H1 (cell line): ENCODE measurements at regions not wholly inside any gene's neighbourhood (a gene's known extent, or its start where the extent isn't known, plus 50 kb on each side); places are given as distances from the start of the nearest gene placed in this dataset.

Experiments used
- CTCF ChIA-PET: fragments of 300-600 bp; sonication (Branson Sonifier 250); formaldehyde crosslinking; loops from one replicate; lab custom pipeline; 2021; ENCODE audit not compliant: partially characterized antibody; lab: Charles Lee
- POLR2A ChIA-PET: fragments of 300-600 bp; sonication (Branson Sonifier 250); formaldehyde crosslinking; loops from one replicate; lab custom pipeline; 2021; ENCODE audit warnings: inconsistent platforms; ENCODE audit not compliant: partially characterized antibody; lab: Charles Lee
- DNase-seq, 2 experiments: peaks; one replicate each; pipeline versions ENCODE4 v3.0.0 to v3.0.0-alpha.2; 2010 to 2022; ENCODE audit warnings: low spot score in 2 of 2, low read depth in 1 of 2, mixed read lengths in 1 of 2
- FAIRE-seq: peaks from 2 replicates; lab custom pipeline; 2011; peaks lifted over from hg19 to GRCh38; lab: Jason Lieb, UNC
- H2AFZ ChIP-seq: 2 replicates; pipeline ENCODE4 v1.8.1; 2012; ENCODE audit warnings: low read length, inconsistent platforms
- H2AK5ac ChIP-seq: 2 replicates; pipeline ENCODE4 v1.6.1; 2013; ENCODE audit warnings: low read depth, low read length
- H2BK120ac ChIP-seq: replicated peaks from 2 replicates; pipeline ENCODE3; 2013; ENCODE audit warnings: low read depth, low read length, inconsistent platforms
- H2BK12ac ChIP-seq: 2 replicates; pipeline ENCODE4 v1.6.1; 2013; ENCODE audit warnings: low read depth, low read length
- H2BK15ac ChIP-seq: 2 replicates; pipeline ENCODE4 v1.6.1; 2013; ENCODE audit warnings: low read length
- H2BK20ac ChIP-seq: 2 replicates; pipeline ENCODE4 v1.6.1; 2013; ENCODE audit warnings: low read length
- H2BK5ac ChIP-seq: 2 replicates; pipeline ENCODE4 v1.6.1; 2013; ENCODE audit warnings: low read depth, low read length
- H3K14ac ChIP-seq: 2 replicates; pipeline ENCODE4 v1.6.1; 2013; ENCODE audit warnings: inconsistent platforms; ENCODE audit not compliant: insufficient read length
- H3K18ac ChIP-seq: 2 replicates; pipeline ENCODE4 v1.6.1; 2013; ENCODE audit warnings: low read length; ENCODE audit errors: extremely low read depth
- H3K23ac ChIP-seq: 2 replicates; pipeline ENCODE4 v1.6.1; 2013; ENCODE audit warnings: inconsistent platforms; ENCODE audit not compliant: insufficient read length
- H3K23me2 ChIP-seq: 2 replicates; pipeline ENCODE4 v1.6.1; 2013; ENCODE audit warnings: low read depth, low read length
- H3K27ac ChIP-seq: 2 replicates; pipeline ENCODE4 v1.6.1; 2011; ENCODE audit warnings: low read depth, low read length, inconsistent platforms
- H3K27me3 ChIP-seq, 4 experiments: replicated peaks in 1 of 4; 1 replicate in 1 of 4; 2 replicates in 3 of 4; pipeline versions ENCODE4 v1.6.1 to v1.8.1; 2011 to 2013; ENCODE audit warnings: low read length in 3 of 4, mild to moderate bottlenecking in 3 of 4, inconsistent platforms in 2 of 4, mixed read lengths in 2 of 4, moderate library complexity in 1 of 4; ENCODE audit not compliant: control insufficient read depth in 3 of 4, insufficient read depth in 3 of 4; ENCODE audit errors: extremely low read depth in 1 of 4
- H3K36me3 ChIP-seq, 4 experiments: 2 replicates each; pipeline versions ENCODE4 v1.6.1 to v1.8.1; 2011 to 2013; ENCODE audit warnings: mild to moderate bottlenecking in 4 of 4, low read length in 3 of 4, moderate library complexity in 2 of 4, control low read depth in 1 of 4, inconsistent platforms in 1 of 4; ENCODE audit not compliant: insufficient read depth in 4 of 4, control insufficient read depth in 2 of 4
- H3K4ac ChIP-seq: replicated peaks from 2 replicates; pipeline ENCODE3; 2013; ENCODE audit warnings: low read length, low read depth, mixed read lengths, inconsistent platforms; ENCODE audit not compliant: insufficient read length
- H3K4me1 ChIP-seq, 4 experiments: replicated peaks in 1 of 4; 1 replicate in 1 of 4; 2 replicates in 3 of 4; pipeline versions ENCODE4 v1.6.1 to v1.8.1; 2011 to 2013; ENCODE audit warnings: low read length in 3 of 4, inconsistent platforms in 2 of 4, mixed read lengths in 1 of 4; ENCODE audit not compliant: insufficient read depth in 4 of 4, control insufficient read depth in 3 of 4
- H3K4me2 ChIP-seq, 2 experiments: 2 replicates each; pipeline versions ENCODE4 v1.6.1 to v1.8.1; 2011 to 2013; ENCODE audit warnings: low read depth in 2 of 2, low read length in 2 of 2, control low read depth in 1 of 2, inconsistent platforms in 1 of 2, mild to moderate bottlenecking in 1 of 2; ENCODE audit not compliant: insufficient read depth in 1 of 2
- H3K4me3 ChIP-seq, 4 experiments: fragments of 200-600, 300-600 bp in 1 of 4; sonication (generic), shearing (Covaris generic), sonication (Bioruptor Twin) in 1 of 4; 2 replicates each; pipeline versions ENCODE4 v1.5.1 to v1.8.1; 2011 to 2016; ENCODE audit warnings: low read length in 4 of 4, low read depth in 3 of 4, control low read depth in 2 of 4, inconsistent platforms in 2 of 4, mild to moderate bottlenecking in 2 of 4, mixed read lengths in 1 of 4, moderate library complexity in 1 of 4; ENCODE audit not compliant: insufficient read depth in 2 of 4; ENCODE audit errors: extremely low read depth in 1 of 4
- H3K56ac ChIP-seq: replicated peaks from 2 replicates; pipeline ENCODE3; 2013; ENCODE audit warnings: low read depth, mild to moderate bottlenecking, mixed read lengths, low read length, inconsistent platforms; ENCODE audit not compliant: insufficient read length
- H3K79me1 ChIP-seq: 2 replicates; pipeline ENCODE4 v1.6.1; 2013; ENCODE audit warnings: low read depth, low read length, control low read depth
- H3K79me2 ChIP-seq, 2 experiments: 2 replicates each; pipeline versions ENCODE4 v1.6.1 to v1.8.1; 2012 to 2013; ENCODE audit warnings: low read length in 2 of 2, mild to moderate bottlenecking in 2 of 2, inconsistent platforms in 1 of 2; ENCODE audit not compliant: insufficient read depth in 2 of 2, control insufficient read depth in 1 of 2
- H3K9ac ChIP-seq, 4 experiments: replicated peaks in 1 of 4; 1 replicate in 1 of 4; 2 replicates in 3 of 4; pipeline versions ENCODE4 v1.6.1 to v1.8.1; 2011 to 2013; ENCODE audit warnings: low read depth in 3 of 4, low read length in 3 of 4, control low read depth in 2 of 4, mild to moderate bottlenecking in 2 of 4, moderate library complexity in 2 of 4, inconsistent platforms in 1 of 4; ENCODE audit errors: extremely low read depth in 1 of 4
- H3K9me3 ChIP-seq, 2 experiments: 2 replicates each; pipeline versions ENCODE4 v1.6.1 to v1.8.1; 2012 to 2013; ENCODE audit warnings: mild to moderate bottlenecking in 2 of 2, moderate library complexity in 2 of 2, control low read depth in 1 of 2, inconsistent platforms in 1 of 2, low read depth in 1 of 2, low read length in 1 of 2, mixed read lengths in 1 of 2; ENCODE audit not compliant: insufficient read depth in 2 of 2
- H4K20me1 ChIP-seq, 2 experiments: replicated peaks in 1 of 2; 2 replicates each; pipeline versions ENCODE3 to v1.8.1; 2011 to 2013; ENCODE audit warnings: inconsistent platforms in 2 of 2, low read length in 2 of 2, mild to moderate bottlenecking in 1 of 2; ENCODE audit not compliant: insufficient read depth in 2 of 2, control insufficient read depth in 1 of 2
- H4K5ac ChIP-seq: 2 replicates; pipeline ENCODE4 v1.6.1; 2013; ENCODE audit warnings: low read length, low read depth, mixed read lengths, inconsistent platforms; ENCODE audit not compliant: insufficient read length
- H4K8ac ChIP-seq: 2 replicates; pipeline ENCODE4 v1.8.0; 2013; ENCODE audit warnings: mild to moderate bottlenecking, moderate library complexity, low read length, inconsistent platforms; ENCODE audit not compliant: insufficient read depth; ENCODE audit errors: extremely low read depth
- H4K91ac ChIP-seq: replicated peaks from 2 replicates; pipeline ENCODE3; 2013; ENCODE audit warnings: low read length, mixed read lengths, inconsistent platforms; ENCODE audit not compliant: insufficient read length
- CEBPB ChIP-seq: IDR thresholded peaks from 2 replicates; pipeline ENCODE4 v1.6.1; 2012; ENCODE audit warnings: low read depth, low read length
- CHD1 ChIP-seq: IDR thresholded peaks from 2 replicates; pipeline ENCODE4 v1.6.1; 2012; ENCODE audit warnings: low read depth, low read length, improper control_type of control experiment
- EGR1 ChIP-seq: IDR thresholded peaks from 2 replicates; pipeline ENCODE4 v1.6.1; 2011; ENCODE audit warnings: low read depth, low read length, borderline replicate concordance
- JUN ChIP-seq: IDR thresholded peaks from 2 replicates; pipeline ENCODE4 v1.6.1; 2011; ENCODE audit warnings: low read depth, mild to moderate bottlenecking, improper control_type of control experiment, low read length
- KDM5A ChIP-seq: fragments of 200-600 bp; IDR thresholded peaks from 2 replicates; pipeline ENCODE4 v1.7.1; 2012; ENCODE audit warnings: mild to moderate bottlenecking, low read length, inconsistent platforms, mixed read lengths
- MAFK ChIP-seq: IDR thresholded peaks from 2 replicates; pipeline ENCODE4 v1.6.1; 2012; ENCODE audit warnings: low read depth, mild to moderate bottlenecking, improper control_type of control experiment, low read length
- POLR2A ChIP-seq, 2 experiments: IDR thresholded peaks; 1 replicate in 1 of 2; 2 replicates in 1 of 2; pipeline ENCODE4 v1.6.1; 2011; ENCODE audit warnings: low read depth in 2 of 2, low read length in 2 of 2, mild to moderate bottlenecking in 2 of 2; ENCODE audit errors: control extremely low read depth in 1 of 2
- POU5F1 ChIP-seq: IDR thresholded peaks from 2 replicates; pipeline ENCODE4 v1.6.1; 2011; ENCODE audit warnings: low read depth, mild to moderate bottlenecking, low read length, moderate library complexity
- RBBP5 ChIP-seq: IDR thresholded peaks from 2 replicates; pipeline ENCODE4 v1.7.1; 2012; ENCODE audit warnings: low read depth, mild to moderate bottlenecking, inconsistent platforms, low read length, moderate library complexity, borderline replicate concordance
- RNF2 ChIP-seq: fragments of 200-900, 300-1000 bp; sonication (generic); IDR thresholded peaks from 2 replicates; pipeline ENCODE4 v1.7.1; 2016; ENCODE audit warnings: borderline replicate concordance, low read depth, mild to moderate bottlenecking, antibody characterized with exemption, low read length; ENCODE audit not compliant: poor library complexity, severe bottlenecking; ENCODE audit errors: missing control alignments
- SIN3A ChIP-seq, 2 experiments: IDR thresholded peaks in 1 of 2; conservative IDR thresholded peaks in 1 of 2; 2 replicates each; pipeline ENCODE4 v1.6.1; 2011 to 2012; ENCODE audit warnings: low read length in 2 of 2, improper control_type of control experiment in 1 of 2, low read depth in 1 of 2, mild to moderate bottlenecking in 1 of 2
- SIRT6 ChIP-seq: IDR thresholded peaks from one replicate; pipeline ENCODE4 v1.7.1; 2012; ENCODE audit warnings: low read length, inconsistent platforms
- SP4 ChIP-seq: IDR thresholded peaks from 2 replicates; pipeline ENCODE4 v1.6.1; 2012; ENCODE audit warnings: low read length, inconsistent platforms
- TAF1 ChIP-seq: IDR thresholded peaks from 2 replicates; pipeline ENCODE4 v1.6.1; 2011; ENCODE audit warnings: mild to moderate bottlenecking, low read depth, low read length
- WGBS, 2 experiments: shearing (Covaris generic) in 1 of 2; methylation state at CpG; one replicate each; pipeline versions ENCODE4 v1.1.6 to v1.1.7; 2013 to 2015; ENCODE audit warnings: low lambda C conversion rate in 2 of 2, mixed read lengths in 2 of 2, inconsistent platforms in 1 of 2, low coverage in 1 of 2, missing lambda C conversion rate in 1 of 2; ENCODE audit not compliant: insufficient replicate concordance in 2 of 2, insufficient coverage in 1 of 2, insufficient read length in 1 of 2; ENCODE audit errors: extremely low coverage in 1 of 2, missing lambda C conversion rate in 1 of 2; 5-methylcytosine and 5-hydroxymethylcytosine counted together

GRCh38 chr1:63710761-63711380, 62.9 kb upstream of the ROR1 start:
- Histone ChIP-seq H3K18ac (no peak overlapping the region), H2BK20ac (no peak overlapping the region), H3K14ac (no peak overlapping the region), H4K5ac (no peak overlapping the region), H2BK120ac (no peak overlapping the region), H2AFZ (no peak overlapping the region), H2AK5ac (no peak overlapping the region), H3K23me2 (no peaks in the 10 kb centered on the region), H3K4me1 (peaks cover 0 to 4% (median 2%) of the 10 kb centered on the region in 4 experiments; a peak in 2 of 7 replicates), H4K91ac (no peak overlapping the region), H3K4ac (no peak overlapping the region), H4K20me1 (no peaks in the 10 kb centered on the region), H3K79me1 (no peaks in the 10 kb centered on the region), H3K56ac (no peak overlapping the region), H4K8ac (no peak overlapping the region), H3K4me3 (no peak overlapping the region), H3K27me3 (no peaks in the 10 kb centered on the region), H3K27ac (no peak overlapping the region), H3K36me3 (no peaks in the 10 kb centered on the region), H2BK15ac (no peak overlapping the region), H2BK5ac (no peak overlapping the region), H3K9me3 (no peaks in the 10 kb centered on the region), H3K4me2 (no peak overlapping the region), H3K79me2 (no peaks in the 10 kb centered on the region), H2BK12ac (no peak overlapping the region), H3K23ac (no peak overlapping the region), H3K9ac (no peak overlapping the region)
- CTCF ChIA-PET, result interaction anchor here (0.6 to 1.3 kb wide), 4 partner anchors 9 to 161 kb away, joined by 3 to 6 read pairs (median 4); no protein-coding TSS in a partner anchor
- DNase-seq, result no peak
- POLR2A ChIA-PET, result interaction anchor here (0.7 kb wide), 1 partner anchor 1148 kb away, joined by 3 read pairs; no protein-coding TSS in a partner anchor
- TF ChIP-seq SIN3A (conservative IDR thresholded peaks at IDR 0.05 in 1 of 2, IDR thresholded peaks at IDR 0.05 in 1 of 2; ENCODE audit: low read depth in 1 of 2, low read length in 2 of 2), result no peak
- TF ChIP-seq SIRT6, result no peak
- TF ChIP-seq MAFK, result no peak
- no peak for TF ChIP-seq CHD1
- TF ChIP-seq RBBP5, result no peak
- no peak for TF ChIP-seq CEBPB
- no peak for TF ChIP-seq POLR2A (IDR thresholded peaks at IDR 0.05; ENCODE audit: control extremely low read depth in 1 of 2, low read depth in 2 of 2, low read length in 2 of 2)
- no peak for TF ChIP-seq KDM5A
- TF ChIP-seq EGR1, result no peak
- TF ChIP-seq RNF2, result no peak
- no peak for TF ChIP-seq POU5F1
- no peak for TF ChIP-seq JUN
- no peak for TF ChIP-seq TAF1
- no peak for TF ChIP-seq SP4
- no peak for FAIRE-seq
- WGBS, 2 experiments, result 91% methylated on average over 1 of the region's 1 CpG; no CpG with 5 or more reads in 1 of the 2 experiments
